ENCODE measurements at regions not wholly inside any gene's neighbourhood (a gene's known extent, or its start where the extent isn't known, plus 50 kb on each side); places are given as distances from the start of the nearest gene placed in this dataset.
A peak's percentile ranks its signal among the peaks of the same experiment; 100 is the strongest.
"Not testable (repeated sequence)": the region's sequence is repeated elsewhere in the genome, so short reads cannot be mapped to it uniquely, and the experiment has no call there.

GRCh38 chr14:87628129-87628528 lies 364.9 kb downstream of the GALC start:
- DNase-seq = no peak

- no peak for DNase-seq
Measured at GRCh38 chr14:87626266-87626665, 366.7 kb downstream of the GALC start.

- no peak for DNase-seq
Measured at GRCh38 chr14:87623616-87624015, 369.4 kb downstream of the GALC start.

- no peak for DNase-seq
Measured at GRCh38 chr14:87617079-87617478, 375.9 kb downstream of the GALC start.

GRCh38 chr14:87615822-87616679 lies 376.9 kb downstream of the GALC start:
- peak; percentile 16 for DNase-seq

- DNase-seq = no peak
Measured at GRCh38 chr14:87615047-87615446, 377.9 kb downstream of the GALC start.

GRCh38 chr14:87613881-87614280 lies 379.1 kb downstream of the GALC start:
- DNase-seq = no peak

- DNase-seq = not testable (repeated sequence)
Measured at GRCh38 chr14:87607056-87607455, 385.9 kb downstream of the GALC start.

- no peak for DNase-seq
Measured at GRCh38 chr14:87601036-87601435, 391.9 kb downstream of the GALC start.

GRCh38 chr14:87600240-87600639 lies 392.7 kb downstream of the GALC start:
- DNase-seq = no peak

- DNase-seq = no peak
Measured at GRCh38 chr14:87581298-87581697, 411.7 kb downstream of the GALC start.

- no peak for DNase-seq
Measured at GRCh38 chr14:87579036-87579435, 413.9 kb downstream of the GALC start.

- DNase-seq = no peak
Measured at GRCh38 chr14:87575378-87575777, 417.6 kb downstream of the GALC start.

- no peak for DNase-seq
Measured at GRCh38 chr14:87573591-87573990, 419.4 kb downstream of the GALC start.

- DNase-seq = no peak
Measured at GRCh38 chr14:87567618-87568295, 425.2 kb downstream of the GALC start.

- no peak for DNase-seq
Measured at GRCh38 chr14:87566991-87567390, 426.0 kb downstream of the GALC start.

GRCh38 chr14:87547536-87547935 lies 445.4 kb downstream of the GALC start:
- DNase-seq = no peak

- DNase-seq = no peak
Measured at GRCh38 chr14:87542288-87542687, 450.7 kb downstream of the GALC start.

GRCh38 chr14:87540339-87540738 lies 452.6 kb downstream of the GALC start:
- DNase-seq = no peak

GRCh38 chr14:87529081-87529480 lies 463.9 kb downstream of the GALC start:
- DNase-seq = no peak

- DNase-seq = no peak
Measured at GRCh38 chr14:87526731-87527130, 466.3 kb downstream of the GALC start.

GRCh38 chr14:87524011-87524410 lies 469.0 kb downstream of the GALC start:
- DNase-seq = no peak

GRCh38 chr14:87522575-87522974 lies 470.4 kb downstream of the GALC start:
- DNase-seq = no peak

- DNase-seq = no peak
Measured at GRCh38 chr14:87508333-87508732, 484.6 kb downstream of the GALC start.

All from CD4-positive, alpha-beta T cell treated with Interleukin-12 subunit alpha and Interleukin-12 subunit beta, for 1 hour (primary cell).